Skin epidermis (tissue), 12 donors: ENCODE measurements at regions not wholly inside any gene's neighbourhood (a gene's known extent, or its start where the extent isn't known, plus 50 kb on each side); places are given as distances from the start of the nearest gene placed in this dataset.

ENCODE experiments used
- H3K27ac ChIP-seq, 21 experiments: fragments of 200-600 bp; sonication (generic) in 11 of 21; one replicate each; pipeline ENCODE4 v1.5.0; 2020; ENCODE audit warnings: mild to moderate bottlenecking in 3 of 21, inconsistent platforms in 2 of 21, moderate library complexity in 2 of 21
- H3K4me3 ChIP-seq, 7 experiments: fragments of 200-600 bp; sonication (generic) in 2 of 7; one replicate each; pipeline ENCODE4 v1.5.0; 2020; ENCODE audit warnings: inconsistent platforms in 2 of 7, mild to moderate bottlenecking in 2 of 7, moderate library complexity in 1 of 7

DNA sequence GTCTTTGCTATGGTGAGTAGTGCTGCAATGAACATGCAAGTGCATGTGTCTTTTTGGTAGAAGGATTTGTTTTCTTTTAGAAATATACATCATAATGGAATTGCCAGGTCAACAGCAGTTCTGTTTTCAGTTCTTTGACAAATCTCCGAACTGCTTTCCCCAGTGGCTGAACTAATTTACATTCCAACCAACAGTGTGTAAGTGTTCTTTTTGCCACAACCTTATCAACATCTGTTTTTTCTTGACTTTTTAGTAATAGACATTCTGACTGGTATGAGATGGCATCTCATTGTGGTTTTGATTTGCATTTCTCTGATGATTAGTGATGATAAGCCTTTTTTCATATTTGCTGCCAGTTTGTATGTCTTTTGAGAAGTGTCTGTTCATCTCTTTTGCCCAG is 406.3 kb downstream of the DTHD1 start:
- no peak overlapping the region for H3K4me3 ChIP-seq
- H3K27ac ChIP-seq: no peak overlapping the region

DNA sequence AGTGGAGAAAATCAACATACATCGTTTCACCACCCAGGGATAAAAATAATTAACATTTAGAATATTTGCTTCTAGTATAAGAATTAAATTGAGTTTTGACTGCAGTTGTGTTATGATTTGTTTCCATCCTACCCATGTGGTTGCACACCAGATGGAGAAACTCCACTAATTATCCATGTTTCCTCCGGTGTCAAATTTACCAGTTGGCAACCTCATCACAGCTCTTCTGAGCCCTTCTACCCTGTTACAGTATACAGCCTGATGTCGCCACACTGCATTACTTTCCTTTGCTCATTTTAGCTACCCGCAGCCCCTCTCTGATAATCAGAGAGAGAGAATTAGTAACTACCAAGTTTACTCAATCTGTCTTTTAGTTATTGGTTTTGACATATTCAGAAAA is 411.2 kb downstream of the DTHD1 start:
- H3K4me3 ChIP-seq: no peak overlapping the region

DNA sequence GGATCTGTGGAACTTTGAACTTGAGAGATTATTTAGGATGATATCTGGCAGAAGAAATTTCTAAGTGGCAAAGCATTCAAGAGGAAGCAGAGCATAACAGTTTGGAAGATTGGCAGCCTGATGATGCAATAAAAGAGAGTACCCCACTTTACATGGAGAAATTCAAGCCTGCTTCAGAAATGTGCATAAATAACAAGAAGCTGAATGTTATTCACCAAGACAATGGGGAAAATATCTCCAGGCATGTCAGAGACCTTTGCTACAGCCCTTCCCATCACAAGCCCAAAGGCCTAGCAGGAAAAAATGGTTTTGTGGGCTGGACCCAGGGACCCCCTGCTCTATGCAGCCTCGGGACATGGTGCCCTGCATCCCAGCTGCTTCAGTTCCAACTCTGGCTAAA is 420.8 kb downstream of the DTHD1 start:
- Histone ChIP-seq H3K27ac (no peak overlapping the region), H3K4me3 (no peak overlapping the region)

More for the DNA sequence above, 411.2 kb downstream of the DTHD1 start:
- H3K27ac ChIP-seq: no peak overlapping the region

DNA sequence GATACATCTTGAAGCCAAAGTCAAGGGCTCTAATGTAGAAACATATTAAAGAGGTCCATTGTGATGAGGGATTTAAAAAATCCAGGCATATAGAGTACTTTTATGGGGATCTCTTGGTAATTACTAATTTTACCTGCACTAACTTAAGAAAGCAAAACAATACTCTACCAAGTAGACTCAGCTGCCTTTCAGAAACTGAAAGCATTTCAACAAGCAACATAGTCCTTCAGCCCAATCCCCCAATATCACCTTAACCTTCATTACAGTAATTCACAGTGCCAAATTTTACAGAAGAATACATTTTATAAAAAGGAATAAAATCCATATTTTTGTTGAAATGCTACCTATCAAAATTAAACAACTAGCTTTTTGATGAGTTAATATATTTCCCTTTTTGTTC is 422.9 kb downstream of the DTHD1 start:
- Histone ChIP-seq H3K4me3 (no peak overlapping the region), H3K27ac (no peak overlapping the region)

DNA sequence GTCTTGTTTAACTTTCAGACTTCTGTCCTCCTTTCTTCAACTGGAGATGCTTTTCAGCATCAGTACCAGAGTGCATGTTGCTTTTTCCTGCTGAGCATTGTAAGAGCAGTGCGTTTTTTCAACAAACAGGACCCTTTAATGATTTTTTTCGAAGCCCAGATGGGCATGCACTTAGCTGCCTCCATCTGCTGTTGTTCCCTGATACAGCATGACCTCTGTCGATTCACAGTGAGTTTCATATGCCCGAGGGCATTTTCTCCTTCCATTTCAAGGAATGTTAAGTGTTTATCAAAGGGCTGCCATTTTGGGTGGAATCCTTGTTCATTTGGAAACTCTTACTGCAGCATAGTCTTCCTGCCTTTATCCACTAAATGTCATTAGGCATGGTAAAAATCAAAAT is 428.6 kb downstream of the DTHD1 start:
- no peak overlapping the region for H3K4me3 ChIP-seq
- H3K27ac ChIP-seq: no peak overlapping the region

DNA sequence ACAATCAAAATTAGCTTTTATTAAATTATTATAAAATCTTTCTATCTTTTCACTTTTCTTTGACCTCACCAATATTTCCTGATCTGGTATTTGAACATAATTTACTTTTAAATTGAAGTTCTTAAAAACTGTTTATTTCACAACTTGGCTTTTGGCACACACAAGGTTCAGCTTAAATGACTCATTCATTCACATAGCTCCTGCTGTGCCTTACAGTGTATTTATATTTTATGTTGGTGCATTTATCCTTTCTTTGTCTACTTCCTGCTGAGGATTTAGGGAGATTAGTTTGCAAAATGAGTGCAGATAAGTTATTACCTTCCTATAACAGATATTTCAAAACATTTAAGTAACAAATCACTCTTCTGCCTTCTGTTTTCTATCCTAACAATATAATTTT is 430.6 kb downstream of the DTHD1 start:
- H3K4me3 ChIP-seq: no peak overlapping the region
- H3K27ac ChIP-seq: no peak overlapping the region

DNA sequence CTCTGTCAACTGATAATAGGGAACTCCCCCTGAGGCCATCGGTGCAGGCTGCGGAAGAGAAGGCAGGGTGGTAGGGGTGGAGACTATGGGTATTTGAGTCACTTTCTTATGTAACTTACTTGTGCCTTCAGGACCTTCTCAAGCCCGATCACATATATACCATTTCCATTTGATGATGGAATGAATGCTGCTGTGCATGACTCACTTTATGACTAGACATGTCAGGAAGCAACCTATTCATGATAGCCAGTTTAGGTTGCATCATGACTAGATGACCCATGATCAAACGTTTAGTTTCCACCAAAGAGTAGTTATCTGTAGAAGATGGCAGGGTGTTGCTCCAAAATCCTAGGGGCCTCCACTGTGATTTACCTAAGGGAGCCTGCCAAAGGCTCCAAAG is 435.5 kb downstream of the DTHD1 start:
- no peak overlapping the region for H3K4me3 ChIP-seq
- H3K27ac ChIP-seq: no peak overlapping the region

DNA sequence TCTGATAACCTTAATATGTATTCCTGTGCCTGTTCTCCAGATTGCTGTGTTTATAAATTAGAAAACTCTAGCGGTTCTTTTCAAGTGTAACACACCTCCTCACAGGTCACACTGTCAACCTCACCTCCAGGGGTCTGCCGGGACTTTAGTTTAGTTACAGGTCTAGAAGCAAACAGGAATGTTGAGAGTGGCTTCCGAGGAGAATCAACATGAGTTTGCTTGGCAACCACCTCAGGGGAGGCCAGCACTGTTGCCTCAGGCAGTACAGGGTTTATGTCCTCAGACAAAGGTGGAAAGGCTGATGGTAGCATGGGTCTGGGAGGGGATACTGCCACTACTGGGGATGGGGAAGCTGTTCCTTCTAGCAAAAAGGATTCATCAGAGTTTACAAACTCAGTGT is 438.0 kb downstream of the DTHD1 start:
- Histone ChIP-seq H3K4me3 (no peak overlapping the region), H3K27ac (no peak overlapping the region)

DNA sequence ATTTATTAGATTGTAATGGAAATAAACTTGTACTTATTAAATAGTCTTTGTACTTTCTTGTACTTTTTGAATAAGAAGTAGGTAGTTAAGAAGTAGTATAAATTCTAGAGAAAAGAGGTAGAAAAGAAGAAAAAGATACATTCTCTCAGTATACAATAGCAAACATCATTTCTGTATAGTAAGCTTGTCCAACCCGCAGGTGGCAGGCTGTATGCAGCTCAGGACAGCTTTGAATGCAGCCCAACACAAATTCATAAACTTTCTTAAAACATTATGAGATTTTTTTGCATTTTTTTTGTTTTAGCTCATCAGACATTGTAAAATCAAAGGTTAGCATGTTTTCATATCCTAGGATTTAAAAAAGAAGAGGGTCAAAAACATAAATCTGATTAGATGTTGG is 441.6 kb downstream of the DTHD1 start:
- H3K27ac ChIP-seq: no peak overlapping the region
- no peak overlapping the region for H3K4me3 ChIP-seq

DNA sequence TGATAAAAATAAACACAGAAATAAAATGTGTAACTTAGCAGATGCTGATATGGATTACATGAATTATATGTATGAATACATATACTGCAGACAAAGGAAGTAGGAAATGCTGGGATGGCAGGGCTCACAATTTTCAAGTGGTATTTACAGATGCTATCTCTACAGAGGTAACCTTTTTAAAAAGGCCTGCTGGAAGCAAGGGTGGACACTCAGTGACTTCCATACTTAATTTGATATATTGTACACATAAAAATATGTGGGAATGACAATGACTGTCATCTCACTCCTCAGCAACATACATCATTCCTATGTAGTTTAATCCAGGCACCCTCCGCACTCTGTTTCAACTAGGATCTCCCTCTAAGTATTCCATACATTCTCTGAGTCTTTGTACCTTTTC is 452.9 kb downstream of the DTHD1 start:
- H3K4me3 ChIP-seq: no peak overlapping the region
- no peak overlapping the region for H3K27ac ChIP-seq

DNA sequence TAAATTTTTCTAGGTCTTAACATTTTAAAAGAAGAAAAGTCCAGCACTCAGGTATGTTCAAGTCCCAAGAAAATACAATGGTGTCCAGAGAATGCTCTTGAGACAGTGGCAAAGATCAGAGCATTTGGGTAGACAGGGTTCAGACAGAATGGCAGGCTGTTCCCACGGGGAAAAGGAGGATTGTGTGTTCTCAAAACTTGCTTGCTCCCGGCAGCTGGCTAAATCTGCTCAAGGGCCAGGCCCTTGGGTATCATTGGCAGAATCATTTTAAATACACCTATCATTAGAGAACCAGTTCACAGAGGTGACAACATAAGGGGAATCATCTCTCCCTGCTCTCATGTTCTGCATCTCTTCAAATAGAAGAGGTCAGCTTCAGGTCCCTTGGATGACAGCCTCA is 456.3 kb downstream of the DTHD1 start:
- Histone ChIP-seq H3K4me3 (no peak overlapping the region), H3K27ac (no peak overlapping the region)

DNA sequence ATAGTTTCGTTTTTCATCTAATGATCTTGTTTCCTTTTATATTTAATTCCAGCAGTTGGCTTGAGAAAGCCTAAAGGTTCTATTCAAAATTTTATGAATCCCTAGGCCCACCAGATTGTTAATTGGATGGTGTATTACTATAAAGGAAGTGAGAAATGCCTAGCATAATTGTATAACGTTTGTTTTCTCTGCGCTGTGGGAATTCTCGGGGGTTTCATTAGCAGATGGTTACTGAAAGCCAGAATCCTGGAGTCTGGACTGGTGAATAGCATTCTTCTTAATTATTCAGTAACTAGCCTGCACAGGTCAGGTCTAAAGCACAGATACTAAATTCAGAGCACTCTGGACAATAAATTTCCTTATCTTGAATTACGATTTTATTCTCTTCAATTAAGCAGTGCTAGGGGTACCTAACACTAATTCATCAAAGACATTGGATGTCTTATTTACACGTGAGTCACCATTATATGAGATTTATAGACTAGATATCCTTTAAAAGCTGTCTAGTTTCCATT is 459.4 kb downstream of the DTHD1 start:
- no peak overlapping the region for H3K4me3 ChIP-seq
- no peak overlapping the region for H3K27ac ChIP-seq

DNA sequence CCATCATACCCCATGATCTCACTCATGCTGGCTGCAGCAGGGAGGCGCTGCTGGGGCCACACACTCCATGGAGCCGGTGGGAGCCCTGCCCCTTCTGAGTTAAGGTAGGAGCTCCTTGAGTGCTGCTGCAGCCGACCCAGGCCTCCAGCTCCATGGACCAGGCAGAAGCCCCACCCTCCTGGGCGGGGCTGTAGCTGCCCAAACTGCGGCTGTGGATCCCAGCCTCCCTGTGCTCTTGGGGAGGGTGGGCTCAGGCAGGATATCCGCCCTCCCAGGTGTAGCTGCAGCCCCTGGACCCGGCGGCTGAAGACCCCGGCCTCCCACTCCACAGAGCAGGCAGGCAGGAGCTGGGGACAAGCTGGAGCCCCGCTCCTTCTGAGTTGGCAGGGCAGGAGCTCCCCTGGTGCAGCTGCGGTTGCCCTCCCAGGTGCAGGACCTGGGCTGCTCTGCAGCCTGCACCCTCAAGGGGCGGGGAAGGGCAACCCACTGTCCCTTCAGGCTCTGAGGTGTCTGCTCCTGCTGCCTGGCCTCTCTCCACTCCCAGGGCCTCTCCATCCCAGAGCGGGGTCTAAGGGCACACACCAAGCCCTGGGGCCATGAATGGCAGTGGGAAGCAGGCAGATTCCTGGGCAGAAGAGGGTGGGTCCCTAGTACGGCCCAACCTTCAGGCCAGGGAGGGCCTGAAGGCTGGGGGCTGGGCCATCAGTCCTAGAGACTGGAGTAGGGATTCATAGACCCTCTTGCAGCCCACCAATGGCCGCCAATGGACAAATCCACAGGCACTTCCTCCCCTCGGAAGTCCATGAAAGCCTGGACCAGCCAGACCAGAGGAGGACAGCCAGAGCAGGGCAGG is 466.1 kb downstream of the DTHD1 start:
- Histone ChIP-seq H3K27ac (no peak overlapping the region), H3K4me3 (no peak overlapping the region)

DNA sequence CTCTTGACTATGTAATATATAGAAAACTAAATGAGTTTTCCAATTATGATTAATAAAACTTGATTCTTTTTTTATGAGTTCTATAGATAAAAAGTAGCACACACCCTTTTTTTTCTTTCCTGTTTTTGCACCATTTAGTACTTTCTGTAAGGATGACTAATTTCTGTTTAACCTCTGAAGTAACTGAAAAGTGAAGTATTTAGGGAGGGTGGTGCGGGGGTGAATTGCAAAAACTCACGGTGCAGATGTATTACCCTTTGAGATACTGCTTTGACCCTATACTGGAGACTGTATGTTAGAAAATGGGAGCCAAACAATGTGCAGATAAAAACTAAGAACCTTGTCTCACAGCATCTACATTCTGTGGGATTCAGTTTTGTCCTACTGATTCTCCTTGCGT is 471.6 kb downstream of the DTHD1 start:
- H3K27ac ChIP-seq: no peak overlapping the region
- no peak overlapping the region for H3K4me3 ChIP-seq

DNA sequence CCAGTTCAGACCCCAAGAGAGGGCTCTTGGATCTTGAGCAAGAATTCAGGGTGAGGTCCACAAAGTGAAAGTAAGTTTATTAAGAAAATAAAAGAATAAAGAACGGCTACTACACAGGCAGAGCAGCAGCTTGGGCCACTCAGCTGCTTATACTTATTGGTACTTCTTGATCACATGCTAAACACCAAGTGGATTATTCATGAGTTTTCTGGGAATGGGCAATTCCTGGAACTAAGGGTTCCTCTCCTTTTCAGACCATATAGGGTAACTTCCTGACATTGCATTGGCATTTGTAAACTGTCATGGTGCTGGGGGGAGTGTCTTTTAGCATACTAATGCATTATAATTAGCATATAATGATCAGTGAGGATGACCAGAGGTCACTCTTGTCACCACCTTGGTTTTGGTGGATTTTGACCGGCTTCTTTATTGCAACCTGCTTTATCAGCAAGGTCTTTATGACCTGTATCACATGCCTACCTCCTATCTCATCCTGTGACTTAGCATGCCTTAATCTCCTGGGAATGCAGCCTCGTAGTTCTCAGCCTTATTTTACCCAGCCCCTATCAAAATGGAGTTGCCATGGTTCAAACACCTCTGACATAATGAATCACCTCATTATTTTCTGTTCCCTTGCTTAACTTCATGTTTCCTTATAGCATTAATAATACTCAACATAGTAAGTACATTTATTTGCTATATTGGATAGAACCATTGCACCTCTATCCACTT is 476.3 kb downstream of the DTHD1 start:
- Histone ChIP-seq H3K27ac (no peak overlapping the region), H3K4me3 (no peak overlapping the region)

DNA sequence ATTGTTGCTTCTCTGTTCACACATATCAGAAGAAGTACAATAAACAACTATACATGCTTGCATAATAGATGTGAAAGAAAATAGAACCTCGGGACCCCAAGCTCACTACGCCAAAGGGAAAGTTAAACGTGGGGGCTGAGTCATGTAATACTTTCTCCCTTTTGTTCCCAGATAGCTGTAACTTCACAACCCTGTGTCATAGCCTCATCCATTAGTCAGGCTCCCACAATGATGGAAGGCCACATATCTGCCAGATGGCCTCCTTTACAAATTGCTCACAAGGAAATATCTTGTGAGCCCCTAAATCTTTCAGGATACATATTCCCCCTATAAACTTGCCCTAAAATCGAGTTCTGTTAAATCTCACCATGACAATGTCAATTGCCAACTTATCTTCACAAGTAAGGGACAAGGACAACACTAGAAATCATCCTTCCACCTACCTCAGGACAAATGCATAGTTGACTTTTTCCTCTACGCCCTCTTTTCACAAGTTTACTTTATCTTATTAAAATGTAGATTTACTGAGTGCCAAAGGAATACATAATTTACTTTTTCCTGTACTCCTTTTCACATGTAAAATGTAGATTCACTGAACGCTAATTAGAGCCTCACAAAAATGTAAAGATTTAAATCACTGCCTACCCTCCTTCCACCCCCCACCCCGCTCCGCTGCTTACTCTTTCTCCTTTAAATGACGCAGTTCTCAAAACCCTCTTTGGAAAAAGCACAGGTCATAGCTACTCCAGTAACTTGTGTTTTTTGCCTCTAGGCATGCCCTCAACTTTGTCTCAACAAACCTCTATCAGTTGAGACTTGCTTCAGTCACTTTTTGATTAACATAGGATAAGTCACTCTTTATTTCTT is 477.1 kb downstream of the DTHD1 start:
- no peak overlapping the region for H3K4me3 ChIP-seq
- no peak overlapping the region for H3K27ac ChIP-seq

DNA sequence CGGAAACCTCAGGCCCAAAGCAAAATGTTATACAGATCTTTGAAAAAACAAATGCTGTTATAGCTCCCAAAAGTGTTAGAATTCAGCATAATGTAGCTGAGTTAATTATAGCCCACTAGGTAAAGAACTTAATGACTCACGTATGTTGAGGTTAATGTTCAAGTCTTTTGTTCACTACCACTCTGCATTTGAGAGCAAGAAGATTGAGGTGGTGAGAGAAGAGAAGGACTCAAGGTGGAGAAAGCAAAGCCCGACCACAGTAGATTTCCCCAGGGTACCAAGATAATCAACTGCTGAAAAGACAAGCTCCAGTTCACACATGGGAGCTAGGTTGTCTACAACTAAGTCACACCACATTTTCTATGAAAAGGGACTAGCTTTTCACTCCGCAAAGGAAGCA is 480.2 kb downstream of the DTHD1 start:
- H3K4me3 ChIP-seq: no peak overlapping the region
- no peak overlapping the region for H3K27ac ChIP-seq

DNA sequence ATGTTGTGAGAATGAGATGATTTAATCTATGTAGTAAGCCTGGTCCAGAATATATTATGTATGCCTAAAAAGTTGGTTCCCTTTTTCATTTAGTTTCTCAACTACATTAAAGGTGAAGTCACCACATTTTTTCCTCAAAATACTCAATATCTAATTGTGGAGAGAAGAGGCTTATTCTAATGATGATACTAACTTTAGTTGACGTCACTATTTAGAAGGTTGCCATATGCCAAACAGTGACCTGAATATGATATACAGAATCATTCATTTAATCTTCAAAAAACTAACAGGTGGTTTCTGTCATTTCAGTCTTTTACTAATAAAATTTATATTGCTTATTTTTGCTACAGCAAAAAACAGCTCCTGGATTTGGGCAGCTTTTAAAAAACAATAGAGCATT is 480.7 kb upstream of the NWD2 start:
- no peak overlapping the region for H3K27ac ChIP-seq
- no peak overlapping the region for H3K4me3 ChIP-seq

DNA sequence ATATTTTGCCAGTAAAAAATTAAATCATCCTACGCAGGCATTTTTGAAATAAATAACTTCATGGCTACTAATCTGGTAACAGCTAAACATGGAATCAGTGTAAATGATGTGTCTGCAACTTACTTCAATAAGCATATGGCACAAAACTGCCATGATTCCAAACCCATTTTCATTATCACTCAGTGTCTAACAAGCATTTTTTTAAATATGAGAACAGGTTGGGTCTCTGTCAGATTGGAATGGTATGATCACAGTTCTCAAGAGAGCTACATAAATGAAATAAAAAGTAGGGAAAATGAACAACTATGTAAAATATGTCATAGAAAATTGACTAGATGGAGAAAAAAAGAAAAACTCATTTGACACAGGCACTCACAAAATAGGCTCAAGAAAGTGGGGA is 476.9 kb upstream of the NWD2 start:
- H3K4me3 ChIP-seq: no peak overlapping the region
- no peak overlapping the region for H3K27ac ChIP-seq

DNA sequence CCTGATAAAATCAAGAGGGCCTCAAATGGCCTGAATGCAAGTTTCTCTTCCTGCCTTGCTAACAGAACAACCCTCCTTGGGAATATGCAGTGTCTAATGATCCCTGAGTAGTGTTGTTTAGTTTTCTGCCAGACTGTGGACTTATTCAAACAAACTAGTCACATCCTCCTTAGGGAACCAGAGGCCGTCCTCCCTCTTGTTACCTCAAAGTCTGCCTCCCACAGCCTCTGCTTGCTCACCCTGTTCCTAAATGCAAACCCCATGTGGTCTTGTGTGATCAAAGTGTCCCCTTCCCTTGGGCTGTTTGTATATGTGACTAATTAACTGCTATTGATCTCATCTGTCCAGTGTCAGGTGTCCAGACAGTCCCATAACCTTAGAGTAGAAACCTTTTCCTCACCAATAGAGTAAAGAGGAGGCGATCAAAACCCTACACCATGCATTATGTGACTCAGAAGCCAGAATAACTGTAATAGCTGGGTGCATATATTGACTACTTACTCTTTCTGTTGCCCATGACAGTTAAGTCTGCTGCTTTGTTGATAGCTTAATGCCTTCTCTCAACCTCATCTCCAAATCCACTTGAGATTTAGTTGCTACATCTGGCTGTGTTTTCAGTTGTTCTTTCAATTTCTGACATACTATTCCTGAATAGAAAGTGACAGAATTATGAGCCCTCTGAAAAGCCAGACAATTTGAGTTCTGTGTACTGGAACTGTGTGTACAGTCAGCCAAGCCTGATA is 473.0 kb upstream of the NWD2 start:
- Histone ChIP-seq H3K27ac (no peak overlapping the region), H3K4me3 (no peak overlapping the region)
